Nephron progenitor cell (in vitro differentiated cells): ENCODE measurements at regions not wholly inside any gene's neighbourhood (a gene's known extent, or its start where the extent isn't known, plus 50 kb on each side); places are given as distances from the start of the nearest gene placed in this dataset.

Experiments used
- DNase-seq: peaks from one replicate; pipeline ENCODE4 v3.0.0; 2021
- H3K27ac Mint-ChIP-seq: 2 replicates; pipeline ENCODE4 v1.8.0; 2021; ENCODE audit warnings: mild to moderate bottlenecking, moderate library complexity, mixed read lengths
- H3K27me3 Mint-ChIP-seq: 2 replicates; pipeline ENCODE4 v1.8.0; 2021; ENCODE audit warnings: mild to moderate bottlenecking, low read depth, mixed read lengths; ENCODE audit not compliant: poor library complexity
- H3K36me3 Mint-ChIP-seq: 2 replicates; pipeline ENCODE4 v1.8.0; 2021; ENCODE audit warnings: low read depth, mixed read lengths
- H3K4me1 Mint-ChIP-seq: 2 replicates; pipeline ENCODE4 v1.8.0; 2021; ENCODE audit warnings: mixed read lengths
- H3K4me3 Mint-ChIP-seq: 2 replicates; pipeline ENCODE4 v1.8.0; 2021; ENCODE audit warnings: mild to moderate bottlenecking, moderate library complexity, mixed read lengths
- H3K9me3 Mint-ChIP-seq: 2 replicates; pipeline ENCODE4 v1.8.0; 2021; ENCODE audit warnings: mild to moderate bottlenecking, moderate library complexity, mixed read lengths
- TF ChIP-seq, protein P1 (sequence below): fragments of 200-600 bp; sonication (generic); IDR thresholded peaks from 2 replicates; pipeline ENCODE4 v1.5.0; 2021; ENCODE audit warnings: antibody characterized with exemption

- peaks cover 55% of the 10 kb centered on the region for H3K9me3 Mint-ChIP-seq
- no peak for DNase-seq
- no peaks in the 10 kb centered on the region for H3K27me3 Mint-ChIP-seq
- H3K27ac Mint-ChIP-seq: no peak overlapping the region
- H3K36me3 Mint-ChIP-seq: no peaks in the 10 kb centered on the region
- no peaks in the 10 kb centered on the region for H3K4me1 Mint-ChIP-seq
- H3K4me3 Mint-ChIP-seq: no peak overlapping the region
- TF ChIP-seq, protein P1, sequence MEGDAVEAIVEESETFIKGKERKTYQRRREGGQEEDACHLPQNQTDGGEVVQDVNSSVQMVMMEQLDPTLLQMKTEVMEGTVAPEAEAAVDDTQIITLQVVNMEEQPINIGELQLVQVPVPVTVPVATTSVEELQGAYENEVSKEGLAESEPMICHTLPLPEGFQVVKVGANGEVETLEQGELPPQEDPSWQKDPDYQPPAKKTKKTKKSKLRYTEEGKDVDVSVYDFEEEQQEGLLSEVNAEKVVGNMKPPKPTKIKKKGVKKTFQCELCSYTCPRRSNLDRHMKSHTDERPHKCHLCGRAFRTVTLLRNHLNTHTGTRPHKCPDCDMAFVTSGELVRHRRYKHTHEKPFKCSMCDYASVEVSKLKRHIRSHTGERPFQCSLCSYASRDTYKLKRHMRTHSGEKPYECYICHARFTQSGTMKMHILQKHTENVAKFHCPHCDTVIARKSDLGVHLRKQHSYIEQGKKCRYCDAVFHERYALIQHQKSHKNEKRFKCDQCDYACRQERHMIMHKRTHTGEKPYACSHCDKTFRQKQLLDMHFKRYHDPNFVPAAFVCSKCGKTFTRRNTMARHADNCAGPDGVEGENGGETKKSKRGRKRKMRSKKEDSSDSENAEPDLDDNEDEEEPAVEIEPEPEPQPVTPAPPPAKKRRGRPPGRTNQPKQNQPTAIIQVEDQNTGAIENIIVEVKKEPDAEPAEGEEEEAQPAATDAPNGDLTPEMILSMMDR: no peak
Measured at GRCh38 chr5:117719413-117719812, 1144.8 kb upstream of the SEMA6A start.

- TF ChIP-seq, protein P1: no peak
- no peaks in the 10 kb centered on the region for H3K4me1 Mint-ChIP-seq
- no peak for DNase-seq
- peaks cover 26% of the 10 kb centered on the region for H3K36me3 Mint-ChIP-seq
- no peak overlapping the region for H3K4me3 Mint-ChIP-seq
- no peaks in the 10 kb centered on the region for H3K27me3 Mint-ChIP-seq
- H3K27ac Mint-ChIP-seq: no peak overlapping the region
- H3K9me3 Mint-ChIP-seq: peaks cover 74% of the 10 kb centered on the region
Measured at GRCh38 chr5:117713585-117714198, 1139.1 kb upstream of the SEMA6A start.

GRCh38 chr5:117701062-117701461 is 1126.4 kb upstream of the SEMA6A start:
- Mint-ChIP-seq H3K4me3 (no peak overlapping the region), H3K27me3 (peaks cover 3% of the 10 kb centered on the region)

GRCh38 chr5:117692606-117693005 is 1118.0 kb upstream of the SEMA6A start:
- H3K9me3 Mint-ChIP-seq: no peaks in the 10 kb centered on the region
- H3K27ac Mint-ChIP-seq: no peak overlapping the region
- no peak overlapping the region for H3K4me3 Mint-ChIP-seq
- H3K36me3 Mint-ChIP-seq: no peaks in the 10 kb centered on the region
- TF ChIP-seq, protein P1: no peak
- peaks cover 4% of the 10 kb centered on the region for H3K4me1 Mint-ChIP-seq
- no peak for DNase-seq
- H3K27me3 Mint-ChIP-seq: no peaks in the 10 kb centered on the region

More at GRCh38 chr5:117701062-117701461, 1126.4 kb upstream of the SEMA6A start:
- no peak for DNase-seq
- H3K27ac Mint-ChIP-seq: no peak overlapping the region
- no peaks in the 10 kb centered on the region for H3K9me3 Mint-ChIP-seq
- TF ChIP-seq, protein P1: no peak
- H3K36me3 Mint-ChIP-seq: no peaks in the 10 kb centered on the region
- H3K4me1 Mint-ChIP-seq: no peaks in the 10 kb centered on the region

- H3K9me3 Mint-ChIP-seq: no peaks in the 10 kb centered on the region
- H3K4me1 Mint-ChIP-seq: peaks cover 4% of the 10 kb centered on the region
- no peaks in the 10 kb centered on the region for H3K27me3 Mint-ChIP-seq
- no peak overlapping the region for H3K27ac Mint-ChIP-seq
- H3K36me3 Mint-ChIP-seq: no peaks in the 10 kb centered on the region
- TF ChIP-seq, protein P1: no peak
- no peak overlapping the region for H3K4me3 Mint-ChIP-seq
- no peak for DNase-seq
Measured at GRCh38 chr5:117691081-117691870, 1116.7 kb upstream of the SEMA6A start.

DNA sequence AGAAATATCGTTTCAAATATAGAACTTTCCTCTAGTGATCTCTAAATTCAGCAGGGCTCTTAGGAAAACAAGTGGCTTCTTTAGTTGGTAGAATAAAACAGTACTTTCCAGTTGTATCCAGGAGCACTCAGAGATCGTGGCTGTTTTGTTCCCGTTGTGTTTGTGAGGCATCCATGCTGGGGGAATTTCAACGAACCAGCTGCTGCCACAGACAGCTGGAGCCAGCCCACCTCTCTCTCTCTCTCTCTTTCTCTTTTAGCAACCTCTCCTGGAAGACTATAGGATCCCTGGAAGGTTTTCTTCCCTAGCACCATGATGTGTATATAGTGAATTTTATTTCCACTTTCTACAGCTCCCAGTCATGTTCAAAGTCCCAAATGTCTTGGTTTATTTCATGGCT is 1116.0 kb upstream of the SEMA6A start:
- Mint-ChIP-seq H3K4me3 (no peak overlapping the region), H3K36me3 (no peaks in the 10 kb centered on the region), H3K27ac (peak overlapping the region; percentile 36), H3K4me1 (peaks cover 4% of the 10 kb centered on the region), H3K27me3 (no peaks in the 10 kb centered on the region), H3K9me3 (no peaks in the 10 kb centered on the region)
- DNase-seq: no peak
- TF ChIP-seq, protein P1: no peak
